ENCODE measurements at regions not wholly inside any gene's neighbourhood (a gene's known extent, or its start where the extent isn't known, plus 50 kb on each side); places are given as distances from the start of the nearest gene placed in this dataset.

DNA sequence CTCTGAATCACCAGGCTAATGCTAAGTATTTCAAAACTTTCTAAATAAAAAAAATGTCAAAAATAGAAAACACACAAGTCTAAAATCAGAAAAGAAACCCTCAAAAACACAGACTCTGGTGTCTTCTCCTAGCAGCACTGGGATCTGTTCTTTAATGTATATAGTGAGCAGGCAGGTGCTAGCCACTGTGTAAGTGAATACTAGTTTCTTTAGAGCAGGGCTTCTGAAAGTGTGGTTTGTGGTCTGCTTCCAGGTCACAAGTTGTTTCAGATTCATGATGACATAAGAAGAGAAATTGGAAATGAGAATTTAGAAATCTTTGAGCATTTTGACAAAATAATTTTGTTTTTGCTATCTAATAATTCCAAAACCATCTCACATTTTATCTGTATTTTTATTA lies 763.1 kb downstream of the USP25 start:
- no peak for DNase-seq (ENCODE audit: low spot score)

DNA sequence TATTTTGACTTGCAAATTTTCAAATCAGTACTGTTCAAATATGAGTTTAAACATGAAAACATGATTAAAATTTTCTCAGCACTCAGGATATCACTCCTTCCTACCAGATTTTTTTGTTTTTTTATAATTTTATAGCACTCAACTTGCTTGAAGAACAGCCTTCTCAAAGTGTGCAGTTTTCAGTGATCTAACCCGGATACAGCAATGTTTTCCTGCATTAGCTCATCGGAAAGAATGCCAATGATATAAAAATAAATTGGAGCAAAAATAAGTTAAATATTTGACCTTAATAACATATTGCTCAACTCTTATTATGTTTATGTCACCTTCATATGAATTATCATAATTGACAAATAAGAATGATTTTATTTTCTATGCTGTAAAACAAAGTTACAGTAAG lies 766.8 kb downstream of the USP25 start:
- no peak for DNase-seq (ENCODE audit: low spot score)

DNA sequence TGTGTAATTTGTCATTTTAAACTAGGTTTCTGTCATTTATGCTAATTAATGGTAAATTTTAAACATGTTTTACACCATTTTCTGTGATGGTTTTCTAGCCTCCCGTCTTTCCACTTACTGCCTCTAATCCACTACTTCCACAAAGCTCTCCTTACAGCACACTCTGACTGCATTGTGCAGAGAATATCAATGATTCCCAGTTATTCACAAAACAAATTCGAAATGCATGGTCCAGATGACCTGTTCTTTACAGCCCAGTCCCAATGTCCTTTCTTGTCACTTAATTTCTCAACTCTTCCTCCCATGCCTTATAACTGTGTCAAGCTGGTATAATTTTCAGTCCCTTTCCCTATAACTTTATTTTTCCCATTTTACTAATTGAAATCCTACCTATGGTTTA lies 770.5 kb downstream of the USP25 start:
- DNase-seq (ENCODE audit: low spot score) = no peak

DNA sequence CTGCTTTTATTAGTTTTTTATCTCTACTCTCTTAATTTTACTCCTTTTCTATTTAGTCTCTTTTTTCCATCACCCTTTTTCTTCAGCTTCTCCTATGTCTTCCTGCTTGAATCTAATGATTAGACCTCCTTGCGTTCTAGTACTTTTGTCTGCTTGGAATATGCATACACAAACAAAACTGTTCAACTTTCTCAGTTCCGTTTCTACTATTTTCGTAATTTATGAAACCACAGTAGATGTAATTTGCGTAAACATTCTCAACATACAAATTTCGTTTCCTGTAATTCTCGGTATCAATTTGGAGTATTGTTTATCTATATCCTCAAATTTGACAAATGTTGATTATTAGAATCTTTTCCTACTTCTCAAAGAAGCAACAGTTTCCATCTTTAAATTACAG lies 772.5 kb downstream of the USP25 start:
- no peak for DNase-seq (ENCODE audit: low spot score)

DNA sequence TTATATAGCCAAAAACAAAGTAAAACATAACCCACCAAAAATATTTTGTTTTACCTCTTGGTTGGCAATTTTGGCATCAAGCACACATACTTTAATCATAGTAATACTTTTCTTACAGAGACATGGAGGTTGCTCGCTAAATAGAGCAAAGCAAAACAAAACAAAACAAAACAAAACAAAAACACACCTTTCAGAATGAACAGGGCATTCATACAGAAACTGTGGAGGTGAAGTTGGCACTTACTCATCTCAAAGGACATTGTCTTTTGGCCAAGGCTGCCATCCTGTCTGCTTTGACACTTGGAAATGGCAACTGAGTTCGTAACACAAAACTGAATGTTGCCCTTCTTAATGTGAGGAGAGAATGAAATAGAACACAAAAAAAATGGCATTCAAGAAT lies 773.1 kb downstream of the USP25 start:
- no peak for DNase-seq (ENCODE audit: low spot score)

DNA sequence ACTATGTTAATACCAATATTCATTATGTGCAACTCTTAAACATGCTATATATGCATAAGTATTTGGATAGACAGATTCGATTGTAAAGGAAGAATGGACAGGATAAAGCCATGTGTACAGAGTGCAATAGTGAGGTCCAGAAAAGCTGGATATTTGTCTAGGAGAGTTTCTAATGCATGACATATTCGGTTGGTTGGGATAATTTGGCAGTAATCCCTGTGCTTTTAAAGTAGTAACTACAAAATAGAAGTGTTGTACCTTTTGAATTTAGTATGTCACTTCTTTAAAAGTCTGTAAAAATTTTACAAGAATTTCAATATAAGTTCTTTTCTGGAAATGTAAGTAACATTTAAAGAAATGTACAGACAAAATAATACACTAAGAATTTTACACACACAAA lies 774.5 kb downstream of the USP25 start:
- no peak for DNase-seq (ENCODE audit: low spot score)

DNA sequence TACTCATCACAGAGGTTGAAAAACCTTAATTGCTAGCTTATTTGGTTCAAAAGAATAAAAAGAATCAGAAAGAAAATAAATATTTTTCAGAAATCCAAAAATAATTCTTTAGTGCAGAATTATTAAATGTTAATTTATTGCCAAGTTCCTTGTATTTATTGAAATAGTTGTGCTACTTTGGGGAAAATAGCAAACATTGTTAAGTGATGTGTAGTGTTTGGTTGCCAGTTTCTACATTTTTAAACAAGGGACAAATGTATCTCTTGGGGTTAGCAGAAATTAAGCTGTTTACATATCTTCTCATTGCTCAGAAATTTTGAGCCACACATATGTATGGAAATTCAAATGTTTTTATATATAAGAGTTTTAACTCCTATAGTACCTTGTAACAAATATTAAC lies 775.0 kb downstream of the USP25 start:
- no peak for DNase-seq (ENCODE audit: low spot score)

DNA sequence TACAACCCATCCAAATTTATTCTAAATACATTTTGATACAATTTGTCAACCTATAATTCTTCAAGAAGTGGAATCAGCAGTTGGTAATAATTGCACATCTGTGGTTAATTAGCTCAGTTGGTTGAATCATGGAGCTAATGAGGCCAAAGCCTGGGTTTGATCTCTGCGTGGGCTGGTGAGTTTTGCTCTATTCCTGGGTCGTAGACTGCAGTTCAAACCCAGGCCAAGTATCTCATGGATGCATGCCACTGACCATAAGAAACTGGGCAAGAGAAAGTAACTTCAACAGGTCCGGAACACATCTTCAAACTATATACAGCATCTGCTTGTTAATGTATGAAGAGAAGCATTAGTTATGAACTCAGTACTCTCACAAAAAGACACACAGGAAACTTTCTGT lies 779.7 kb downstream of the USP25 start:
- DNase-seq (ENCODE audit: low spot score) = no peak

DNA sequence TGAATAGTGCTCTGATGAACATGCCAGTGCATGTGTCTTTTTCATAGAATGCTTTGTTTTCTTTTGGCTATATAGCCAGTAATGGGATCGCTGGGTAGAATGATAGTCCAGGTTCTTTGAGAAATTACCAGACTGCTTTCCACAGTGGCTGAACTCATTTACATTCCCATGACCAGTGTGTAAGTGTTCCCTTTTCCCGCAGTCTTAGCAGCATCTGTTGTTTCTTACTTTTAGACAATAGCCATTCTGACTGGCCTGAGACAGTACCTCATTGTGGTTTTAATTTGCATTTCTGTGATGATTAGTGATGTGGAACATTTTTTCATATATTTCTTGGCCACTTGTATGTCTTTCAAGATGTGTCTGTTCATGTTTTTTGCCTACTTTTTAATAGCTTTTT lies 784.5 kb downstream of the USP25 start:
- no peak for DNase-seq (ENCODE audit: low spot score)

DNA sequence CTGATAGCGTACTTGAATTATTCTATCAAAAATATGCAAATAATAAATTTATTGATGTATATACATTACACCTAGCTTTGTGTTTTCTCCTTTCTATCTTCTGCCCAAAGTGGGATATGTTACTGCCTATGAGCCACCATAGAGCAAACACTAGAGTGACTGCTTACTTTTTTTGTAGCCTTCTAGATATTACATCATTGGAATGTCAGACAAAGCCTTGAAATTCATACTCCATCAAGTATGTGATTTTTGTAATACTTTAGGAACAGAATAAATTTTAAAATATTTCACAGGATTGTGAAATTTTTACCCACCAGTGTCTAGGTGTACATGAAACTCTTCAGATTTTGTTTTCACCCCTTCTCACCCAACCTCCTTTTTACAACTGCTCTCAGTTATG lies 787.6 kb downstream of the USP25 start:
- no peak for DNase-seq (ENCODE audit: low spot score)

DNA sequence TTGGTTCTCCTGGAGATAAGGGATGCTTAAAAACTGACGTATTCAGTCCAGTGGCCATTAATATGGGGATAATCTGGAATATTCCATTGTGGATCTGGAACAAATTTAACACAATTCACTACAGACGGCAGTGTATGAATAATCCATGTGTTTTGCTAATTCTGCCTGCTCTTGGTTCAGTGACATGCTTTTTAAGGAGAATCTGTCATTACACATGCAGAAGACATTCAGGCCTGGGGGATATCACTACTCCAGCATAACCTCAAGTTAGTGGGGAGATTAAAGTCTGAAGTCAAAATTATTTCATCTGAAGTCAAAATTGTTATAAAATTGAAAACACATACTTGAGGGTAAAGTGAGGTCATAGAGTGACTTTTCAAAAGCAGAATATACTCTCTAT lies 789.3 kb downstream of the USP25 start:
- DNase-seq (ENCODE audit: low spot score) = no peak

DNA sequence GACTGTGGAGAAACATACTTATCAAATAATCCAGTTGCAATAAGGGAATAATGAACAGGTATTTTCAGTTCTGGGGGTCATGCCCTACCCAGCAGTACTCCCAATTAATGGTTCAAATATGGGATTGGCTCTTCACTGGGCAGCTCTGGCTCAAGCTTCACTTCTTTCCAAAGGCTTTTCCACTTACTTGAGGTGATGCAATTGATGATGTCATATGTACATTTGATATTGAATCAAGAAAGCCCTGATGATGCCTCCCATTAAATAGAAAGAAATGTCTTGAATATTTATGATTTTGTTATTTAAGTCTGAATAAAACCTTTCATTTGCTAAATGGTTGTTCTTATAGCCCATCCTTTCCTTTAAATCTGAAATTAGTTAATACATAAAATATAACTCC lies 789.9 kb downstream of the USP25 start:
- DNase-seq (ENCODE audit: low spot score) = no peak

DNA sequence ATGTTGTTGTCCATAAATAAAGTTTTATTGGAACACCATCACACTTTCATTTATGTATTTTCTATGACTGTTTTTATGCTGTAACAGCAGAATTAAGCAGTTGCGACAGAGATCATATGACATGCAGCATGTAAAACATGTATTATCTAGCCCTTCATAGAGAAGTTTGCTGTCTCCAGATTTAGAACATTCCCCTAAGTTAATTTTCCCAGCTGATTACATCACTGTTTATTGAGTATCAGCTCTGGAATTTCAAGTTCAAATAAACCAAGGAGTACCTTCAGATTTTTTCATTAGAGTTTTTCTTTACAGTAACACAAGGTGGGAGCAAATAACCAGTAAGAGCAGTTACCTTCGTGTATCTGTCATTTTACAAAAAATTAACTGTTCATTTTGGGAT lies 792.8 kb downstream of the USP25 start:
- DNase-seq (ENCODE audit: low spot score) = no peak

DNA sequence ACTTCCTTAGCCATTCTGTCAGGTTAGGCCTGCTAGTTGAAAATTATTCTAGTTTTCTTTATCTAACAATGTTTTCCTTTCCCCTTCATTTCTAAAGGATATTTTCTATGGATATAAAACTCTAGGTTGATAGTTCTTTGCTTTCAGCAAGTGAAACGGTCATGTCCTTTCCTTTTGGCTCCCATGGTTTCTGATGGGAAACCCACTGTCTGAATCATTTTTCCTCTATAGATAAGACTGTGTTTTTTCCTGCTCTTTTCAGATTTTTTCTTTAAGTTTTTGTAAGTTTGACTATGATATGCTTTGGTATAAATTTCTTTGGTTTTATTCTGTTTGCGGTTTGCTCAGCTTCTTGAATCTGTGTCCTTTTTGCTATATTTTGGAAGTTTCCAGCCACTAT lies 800.9 kb downstream of the USP25 start:
- no peak for DNase-seq (ENCODE audit: low spot score)

DNA sequence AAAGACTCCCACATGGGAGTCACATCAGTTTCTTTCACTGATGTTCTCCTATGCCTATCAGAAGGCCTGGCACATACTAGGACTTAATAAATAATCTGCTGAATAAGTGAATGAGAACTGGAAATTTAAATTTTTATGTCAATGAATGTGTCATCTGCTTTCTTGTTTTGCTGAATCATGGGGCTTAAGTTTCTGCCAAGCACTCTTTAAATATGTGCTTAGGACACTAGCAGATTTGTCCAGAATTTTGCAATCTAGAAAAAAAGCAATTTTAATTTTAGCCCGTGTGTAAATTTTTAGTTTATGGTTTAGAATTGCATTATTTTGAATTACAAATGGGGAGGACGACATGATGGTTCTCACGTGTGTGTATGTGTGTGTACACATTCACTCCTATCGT lies 803.1 kb downstream of the USP25 start:
- DNase-seq (ENCODE audit: low spot score) = no peak

DNA sequence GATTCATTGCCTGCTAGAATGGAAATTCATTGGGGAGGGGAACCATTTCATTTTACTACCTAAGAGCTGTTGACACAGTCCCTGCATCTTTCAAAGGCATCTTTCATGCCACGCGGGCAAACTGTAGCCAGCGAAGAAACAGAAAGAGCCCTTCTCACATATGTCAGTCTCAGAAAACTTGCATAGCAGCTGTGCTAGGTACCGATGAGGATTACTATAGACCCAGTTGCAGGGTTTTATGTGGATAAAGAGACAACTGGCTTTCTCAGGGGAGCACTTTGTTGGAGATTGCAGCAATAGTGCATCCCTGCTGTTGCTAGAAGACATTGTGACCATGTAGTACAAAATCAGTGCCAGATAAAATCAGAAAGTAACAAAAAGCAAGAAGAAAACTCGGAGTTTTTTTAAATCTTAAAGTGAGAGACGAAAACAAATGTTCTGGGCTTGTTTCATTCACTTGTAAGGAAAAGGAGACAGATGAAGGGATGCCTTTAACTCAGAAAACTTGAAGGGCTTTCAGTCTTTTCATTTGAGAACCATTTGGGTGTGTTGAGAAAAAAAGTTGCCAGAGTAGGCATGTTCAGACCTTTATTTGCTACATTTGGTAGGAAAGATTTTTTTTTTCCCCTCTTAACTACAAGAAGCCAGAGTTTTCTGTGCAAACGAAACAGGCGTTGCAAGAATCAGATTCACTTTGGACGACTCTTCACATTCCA lies 804.1 kb downstream of the USP25 start:
- DNase-seq (ENCODE audit: low spot score) = peak; percentile 5

DNA sequence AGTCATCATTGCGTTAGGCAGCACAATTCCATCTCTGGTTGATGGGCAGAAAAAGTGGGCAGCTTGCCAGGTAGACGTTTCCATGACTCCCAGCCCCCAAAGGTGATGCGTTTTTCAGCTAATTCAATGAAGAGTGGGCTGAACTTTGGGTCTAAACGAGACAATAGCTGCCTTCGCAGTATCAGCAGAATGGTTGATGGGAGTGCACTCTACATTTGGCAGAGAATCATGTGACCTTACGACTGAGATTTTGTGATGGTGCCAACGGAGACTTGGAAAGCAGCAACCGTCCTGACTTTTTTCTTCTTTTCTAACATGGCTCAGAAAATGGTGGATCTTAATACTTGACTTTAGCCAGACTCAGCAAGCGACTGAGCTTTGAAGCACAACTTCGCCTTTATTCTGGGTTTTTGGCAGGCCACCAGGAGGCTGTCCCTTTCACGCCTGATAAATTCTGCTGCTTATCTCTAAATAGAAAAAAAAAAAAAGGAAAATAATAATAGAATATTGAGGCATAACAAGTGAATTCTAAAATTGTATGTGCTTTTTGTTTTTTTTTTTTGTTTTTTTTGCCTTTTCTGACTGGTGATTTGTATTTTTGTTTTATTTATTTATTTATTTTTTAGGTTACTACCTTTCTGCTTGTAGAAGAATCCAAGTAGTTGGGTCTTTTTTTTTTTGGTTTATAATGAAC lies 804.8 kb downstream of the USP25 start:
- DNase-seq (ENCODE audit: low spot score) = no peak

DNA sequence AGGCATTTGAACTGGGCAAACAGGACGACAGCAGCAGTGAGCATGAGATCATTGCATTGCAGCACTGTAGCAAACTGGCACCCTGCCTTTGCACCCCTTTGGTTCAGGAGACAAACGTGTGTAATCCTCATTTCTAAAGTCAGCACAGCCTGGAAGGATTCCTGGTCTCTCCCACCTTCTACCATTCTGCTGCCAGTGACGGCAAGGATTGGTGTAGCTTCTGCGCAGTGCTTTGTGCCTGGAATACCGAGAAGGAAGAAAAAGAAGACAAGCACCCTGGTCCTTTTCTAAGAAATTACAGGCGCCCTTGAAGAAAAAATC lies 805.3 kb downstream of the USP25 start:
- no peak for DNase-seq (ENCODE audit: low spot score)

DNA sequence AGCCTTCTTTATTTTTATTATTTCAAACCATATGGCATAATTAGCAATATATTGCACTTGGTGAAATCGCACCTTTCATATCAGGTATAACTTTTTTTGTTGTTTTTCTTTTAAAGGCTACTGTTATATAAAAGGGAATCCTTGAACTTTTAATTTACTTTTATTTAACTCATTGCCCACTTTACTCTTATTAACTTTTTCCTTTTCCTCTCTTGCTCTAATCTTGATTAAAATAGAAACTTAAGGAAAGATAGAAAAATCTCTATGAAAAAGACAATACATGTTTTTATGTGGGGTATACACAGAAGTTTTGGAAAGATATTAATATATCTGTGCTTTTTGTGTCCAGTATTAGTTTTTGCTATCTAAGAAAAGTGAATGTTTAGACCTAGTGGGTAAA lies 805.8 kb downstream of the USP25 start:
- DNase-seq (ENCODE audit: low spot score) = no peak

DNA sequence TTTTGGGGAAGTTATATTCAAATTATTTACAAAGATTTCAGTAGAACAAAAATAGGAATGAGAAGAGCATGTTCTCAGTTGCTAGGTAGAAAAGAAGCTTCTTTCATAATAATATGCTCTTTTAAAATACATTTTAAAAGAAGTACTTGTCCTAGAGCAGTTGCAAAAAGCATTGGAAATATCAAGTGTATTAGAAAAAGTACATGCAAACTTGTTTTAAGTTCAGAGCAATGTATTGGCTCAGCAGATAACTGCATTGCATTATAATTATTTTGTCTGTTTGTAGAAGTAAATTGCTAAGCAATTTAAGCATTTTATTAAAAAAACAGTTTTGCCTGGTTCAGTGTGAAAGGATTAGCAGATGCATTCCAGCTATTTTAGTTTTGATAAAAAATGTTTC lies 806.4 kb downstream of the USP25 start:
- DNase-seq (ENCODE audit: low spot score) = no peak

DNA sequence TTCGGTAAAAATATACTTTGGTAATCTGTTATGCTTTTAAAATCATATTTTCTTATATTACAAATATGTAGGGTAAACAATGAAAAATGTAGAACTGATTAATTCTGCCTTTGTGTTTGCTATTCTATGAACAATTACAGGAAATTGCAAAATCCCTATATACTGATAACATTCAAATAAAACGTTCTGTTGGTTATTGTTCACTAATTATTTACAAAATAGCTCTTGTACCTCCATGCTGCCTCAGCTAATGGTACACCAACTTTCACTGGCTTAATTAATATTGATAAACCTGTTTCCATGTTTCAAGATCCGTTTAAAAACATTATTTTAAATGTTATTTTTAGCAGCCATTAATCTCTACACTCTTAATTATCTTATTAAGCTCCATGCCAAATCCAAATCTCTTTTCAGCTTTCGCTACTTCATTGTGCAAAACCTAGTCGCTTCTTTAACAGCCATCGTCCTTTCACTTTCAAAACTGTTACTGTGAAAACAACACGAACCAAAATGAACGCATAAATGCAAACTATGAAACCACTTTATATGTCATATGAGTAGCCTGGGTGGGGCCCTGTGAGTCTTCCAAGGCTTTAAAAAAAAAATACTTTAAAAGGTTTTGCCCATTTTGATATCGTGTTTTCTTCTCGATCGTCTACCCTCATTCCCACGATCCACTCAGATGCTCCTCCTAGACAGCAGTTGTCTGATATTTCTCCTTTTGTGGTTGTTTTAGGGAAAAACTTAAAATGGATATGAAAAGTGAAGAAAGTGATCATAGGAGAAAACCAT lies 807.1 kb downstream of the USP25 start:
- DNase-seq (ENCODE audit: low spot score) = no peak

DNA sequence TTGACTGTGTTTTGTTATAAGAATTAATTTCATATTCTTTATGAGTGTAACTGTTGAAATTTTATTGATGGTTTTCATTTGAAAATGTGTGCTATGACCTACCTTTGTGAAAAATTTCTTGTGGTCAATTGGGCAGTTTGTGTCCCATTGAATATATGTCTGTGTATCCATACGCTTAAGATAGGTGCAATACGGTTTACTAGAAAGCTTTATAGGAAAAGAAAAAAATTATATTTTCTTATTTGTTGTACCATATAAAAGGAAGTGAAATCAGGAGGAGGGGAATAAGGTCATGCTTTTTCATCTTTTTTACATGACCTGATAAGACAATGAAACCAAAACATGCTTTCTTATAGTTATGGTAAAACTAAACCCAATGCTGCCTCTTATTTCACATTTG lies 807.7 kb downstream of the USP25 start:
- DNase-seq (ENCODE audit: low spot score) = no peak

DNA sequence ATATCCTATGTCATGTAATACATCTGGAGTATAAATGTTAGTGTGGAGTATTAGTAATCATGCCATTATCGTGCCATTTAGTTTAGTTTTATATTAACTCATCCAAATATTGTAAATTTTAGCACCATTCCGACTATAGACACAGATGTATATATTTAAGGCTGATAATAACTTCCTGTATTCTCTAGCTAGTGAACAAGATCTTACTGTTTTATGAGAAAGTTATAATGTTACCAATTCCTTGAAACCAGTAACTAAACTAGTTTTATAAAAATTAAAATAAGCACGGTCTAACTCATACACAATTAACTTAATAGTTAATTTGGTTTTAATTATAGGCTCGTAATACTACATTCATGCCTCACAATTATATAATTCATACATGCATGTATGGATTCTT lies 808.6 kb downstream of the USP25 start:
- DNase-seq (ENCODE audit: low spot score) = no peak
